Panc1 (cell line): ENCODE measurements at regions not wholly inside any gene's neighbourhood (a gene's known extent, or its start where the extent isn't known, plus 50 kb on each side); places are given as distances from the start of the nearest gene placed in this dataset.

Source experiments
- ATAC-seq: fragments of 200-7000 bp; cut with Tn5 transposase; 2 replicates; pipeline ENCODE4 v1.9.1; 2020; ENCODE audit warnings: mild to moderate bottlenecking, moderate library complexity
- BruUV-seq: library from RNA; stranded (reverse); fragments of 400-500 nt; replicated peaks from 2 replicates; lab custom pipeline; 2021; lab: Mats Ljungman, UMichigan
- CTCF ChIA-PET: fragments of 300-600 bp; sonication (Branson Sonifier 250); formaldehyde crosslinking; loops from one replicate; lab custom pipeline; 2022; ENCODE audit warnings: antibody characterized with exemption; lab: Charles Lee
- POLR2A ChIA-PET: fragments of 300-600 bp; sonication (Branson Sonifier 250); formaldehyde crosslinking; loops from one replicate; lab custom pipeline; 2022; ENCODE audit warnings: antibody characterized with exemption; lab: Charles Lee
- DNase-seq: peaks from one replicate; pipeline ENCODE4 v3.0.0-alpha.2; 2010; ENCODE audit warnings: low read depth, low spot score
- H3K27ac ChIP-seq: 2 replicates; pipeline ENCODE4 v1.5.1; 2011; ENCODE audit warnings: mild to moderate bottlenecking, low read length, inconsistent platforms
- H3K27me3 ChIP-seq: fragments of 200-500 bp; sonication (Bioruptor generic); 2 replicates; pipeline ENCODE4 v1.6.0; 2014; ENCODE audit warnings: low read length, inconsistent platforms; ENCODE audit not compliant: control insufficient read depth, insufficient read depth
- H3K36me3 ChIP-seq: fragments of 200-500 bp; sonication (Bioruptor generic); 2 replicates; pipeline ENCODE4 v1.5.1; 2014; ENCODE audit warnings: inconsistent platforms, mild to moderate bottlenecking, low read length, moderate library complexity; ENCODE audit not compliant: control insufficient read depth, insufficient read depth
- H3K4me1 ChIP-seq: 2 replicates; pipeline ENCODE4 v1.5.1; 2011; ENCODE audit warnings: inconsistent platforms, mild to moderate bottlenecking, low read length, moderate library complexity; ENCODE audit not compliant: control insufficient read depth, insufficient read depth
- H3K4me3 ChIP-seq, 2 experiments: 2 replicates each; pipeline ENCODE4 v1.5.1; 2011 to 2012; ENCODE audit warnings: low read depth in 2 of 2, low read length in 2 of 2, mild to moderate bottlenecking in 2 of 2, inconsistent platforms in 1 of 2, moderate library complexity in 1 of 2
- H3K9me3 ChIP-seq: fragments of 200-500 bp; sonication (Bioruptor generic); 2 replicates; pipeline ENCODE4 v1.5.1; 2014; ENCODE audit warnings: low read depth, mild to moderate bottlenecking, inconsistent platforms, low read length, moderate library complexity; ENCODE audit not compliant: control insufficient read depth, insufficient read depth
- SIN3A ChIP-seq: IDR thresholded peaks from 2 replicates; pipeline ENCODE4 v1.6.1; 2012; ENCODE audit warnings: low read depth, mild to moderate bottlenecking, low read length, moderate library complexity, borderline replicate concordance; ENCODE audit not compliant: insufficient read depth
- TCF7L2 ChIP-seq: IDR thresholded peaks from 2 replicates; pipeline ENCODE4 v1.6.1; 2011; ENCODE audit warnings: mild to moderate bottlenecking, low read depth, low read length, inconsistent platforms
- in situ Hi-C: cut with HindIII; loops from 2 replicates; pipeline ENCODE4 v1.10.0; 2016; ENCODE audit warnings: low sequenced_read_pairs, low pct_unique_long_range_greater_than_20kb
- intact Hi-C: fragments of 100-400 bp; cut with micrococcal nuclease; formaldehyde crosslinking; loops from one replicate; pipeline ENCODE4 v1.10.0; 2022; ENCODE audit not compliant: unreplicated experiment
- TF ChIP-seq, protein P1 (sequence below), 2 experiments: IDR thresholded peaks; 2 replicates each; pipeline ENCODE4 v1.6.1; 2011 to 2012; ENCODE audit warnings: low read depth in 2 of 2, control low read depth in 1 of 2, low read length in 1 of 2, mild to moderate bottlenecking in 1 of 2, moderate library complexity in 1 of 2; ENCODE audit not compliant: insufficient read depth in 1 of 2
- TF ChIP-seq, protein P2 (sequence below): fragments of 450-650 bp; IDR thresholded peaks from 2 replicates; pipeline ENCODE4 v1.5.1; 2017; ENCODE audit warnings: mild to moderate bottlenecking

- ChIA-PET CTCF (no interaction called here), POLR2A (no interaction called here)
- Histone ChIP-seq H3K4me1 (no peaks in the 10 kb centered on the region), H3K4me3 (no peak overlapping the region), H3K27ac (no peak overlapping the region), H3K36me3 (no peaks in the 10 kb centered on the region), H3K9me3 (no peaks in the 10 kb centered on the region), H3K27me3 (no peaks in the 10 kb centered on the region)
- intact Hi-C loops: no loop called here
- ATAC-seq (no peak), DNase-seq (no peak)
- in situ Hi-C loops: no loop called here
- TF ChIP-seq, protein P1, sequence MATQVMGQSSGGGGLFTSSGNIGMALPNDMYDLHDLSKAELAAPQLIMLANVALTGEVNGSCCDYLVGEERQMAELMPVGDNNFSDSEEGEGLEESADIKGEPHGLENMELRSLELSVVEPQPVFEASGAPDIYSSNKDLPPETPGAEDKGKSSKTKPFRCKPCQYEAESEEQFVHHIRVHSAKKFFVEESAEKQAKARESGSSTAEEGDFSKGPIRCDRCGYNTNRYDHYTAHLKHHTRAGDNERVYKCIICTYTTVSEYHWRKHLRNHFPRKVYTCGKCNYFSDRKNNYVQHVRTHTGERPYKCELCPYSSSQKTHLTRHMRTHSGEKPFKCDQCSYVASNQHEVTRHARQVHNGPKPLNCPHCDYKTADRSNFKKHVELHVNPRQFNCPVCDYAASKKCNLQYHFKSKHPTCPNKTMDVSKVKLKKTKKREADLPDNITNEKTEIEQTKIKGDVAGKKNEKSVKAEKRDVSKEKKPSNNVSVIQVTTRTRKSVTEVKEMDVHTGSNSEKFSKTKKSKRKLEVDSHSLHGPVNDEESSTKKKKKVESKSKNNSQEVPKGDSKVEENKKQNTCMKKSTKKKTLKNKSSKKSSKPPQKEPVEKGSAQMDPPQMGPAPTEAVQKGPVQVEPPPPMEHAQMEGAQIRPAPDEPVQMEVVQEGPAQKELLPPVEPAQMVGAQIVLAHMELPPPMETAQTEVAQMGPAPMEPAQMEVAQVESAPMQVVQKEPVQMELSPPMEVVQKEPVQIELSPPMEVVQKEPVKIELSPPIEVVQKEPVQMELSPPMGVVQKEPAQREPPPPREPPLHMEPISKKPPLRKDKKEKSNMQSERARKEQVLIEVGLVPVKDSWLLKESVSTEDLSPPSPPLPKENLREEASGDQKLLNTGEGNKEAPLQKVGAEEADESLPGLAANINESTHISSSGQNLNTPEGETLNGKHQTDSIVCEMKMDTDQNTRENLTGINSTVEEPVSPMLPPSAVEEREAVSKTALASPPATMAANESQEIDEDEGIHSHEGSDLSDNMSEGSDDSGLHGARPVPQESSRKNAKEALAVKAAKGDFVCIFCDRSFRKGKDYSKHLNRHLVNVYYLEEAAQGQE (IDR thresholded peaks at IDR 0.05; ENCODE audit: insufficient read depth in 1 of 2, low read depth in 2 of 2, low read length in 1 of 2): no peak
- TF ChIP-seq, protein P2, sequence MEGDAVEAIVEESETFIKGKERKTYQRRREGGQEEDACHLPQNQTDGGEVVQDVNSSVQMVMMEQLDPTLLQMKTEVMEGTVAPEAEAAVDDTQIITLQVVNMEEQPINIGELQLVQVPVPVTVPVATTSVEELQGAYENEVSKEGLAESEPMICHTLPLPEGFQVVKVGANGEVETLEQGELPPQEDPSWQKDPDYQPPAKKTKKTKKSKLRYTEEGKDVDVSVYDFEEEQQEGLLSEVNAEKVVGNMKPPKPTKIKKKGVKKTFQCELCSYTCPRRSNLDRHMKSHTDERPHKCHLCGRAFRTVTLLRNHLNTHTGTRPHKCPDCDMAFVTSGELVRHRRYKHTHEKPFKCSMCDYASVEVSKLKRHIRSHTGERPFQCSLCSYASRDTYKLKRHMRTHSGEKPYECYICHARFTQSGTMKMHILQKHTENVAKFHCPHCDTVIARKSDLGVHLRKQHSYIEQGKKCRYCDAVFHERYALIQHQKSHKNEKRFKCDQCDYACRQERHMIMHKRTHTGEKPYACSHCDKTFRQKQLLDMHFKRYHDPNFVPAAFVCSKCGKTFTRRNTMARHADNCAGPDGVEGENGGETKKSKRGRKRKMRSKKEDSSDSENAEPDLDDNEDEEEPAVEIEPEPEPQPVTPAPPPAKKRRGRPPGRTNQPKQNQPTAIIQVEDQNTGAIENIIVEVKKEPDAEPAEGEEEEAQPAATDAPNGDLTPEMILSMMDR: no peak
- TF ChIP-seq SIN3A (no peak), TCF7L2 (no peak)
- no TSS peak for BruUV-seq
These were observed 593.5 kb downstream of the ADCYAP1 start for GRCh38 chr18:1498216-1498615.

GRCh38 chr18:1499265-1499664 lies 594.6 kb downstream of the ADCYAP1 start:
- CTCF ChIA-PET: no interaction called here
- ATAC-seq (no peak), DNase-seq (no peak)
- in situ Hi-C loops (no loop called here), intact Hi-C loops (no loop called here)
- H3K36me3 ChIP-seq: no peaks in the 10 kb centered on the region
- H3K27me3 ChIP-seq: no peaks in the 10 kb centered on the region
- H3K27ac ChIP-seq: no peak overlapping the region
- no TSS peak for BruUV-seq
- no peaks in the 10 kb centered on the region for H3K4me1 ChIP-seq
- POLR2A ChIA-PET: no interaction called here
- no peak overlapping the region for H3K4me3 ChIP-seq
- TF ChIP-seq, protein P1 (IDR thresholded peaks at IDR 0.05; ENCODE audit: insufficient read depth in 1 of 2, low read depth in 2 of 2, low read length in 1 of 2): no peak
- TF ChIP-seq SIN3A: no peak
- H3K9me3 ChIP-seq: no peaks in the 10 kb centered on the region
